ENCODE measurements at regions not wholly inside any gene's neighbourhood (a gene's known extent, or its start where the extent isn't known, plus 50 kb on each side); places are given as distances from the start of the nearest gene placed in this dataset.

DNA sequence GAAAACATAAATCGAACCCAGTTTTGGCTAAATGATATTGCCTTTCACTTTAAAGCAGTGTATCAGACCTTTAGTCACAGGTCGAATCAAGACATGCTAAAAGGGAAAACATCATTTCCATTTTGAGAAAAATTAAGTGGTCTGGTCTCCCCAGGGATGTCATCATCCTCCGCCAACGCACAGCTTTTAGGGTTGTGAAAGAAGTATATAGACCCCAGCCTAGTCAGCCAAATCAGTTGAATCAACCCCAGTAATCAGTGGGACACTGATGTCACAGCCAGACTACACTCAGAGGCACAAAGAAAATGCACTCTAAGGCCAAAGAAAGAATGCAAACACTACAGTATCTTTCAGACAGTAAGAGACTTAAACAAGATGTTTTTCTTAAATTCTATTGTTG is 187.4 kb downstream of the ZIC4 start:
- TF ChIP-seq POLR2AphosphoS5 (IDR thresholded peaks at IDR 0.05), result no peak
- TF ChIP-seq, protein P1, sequence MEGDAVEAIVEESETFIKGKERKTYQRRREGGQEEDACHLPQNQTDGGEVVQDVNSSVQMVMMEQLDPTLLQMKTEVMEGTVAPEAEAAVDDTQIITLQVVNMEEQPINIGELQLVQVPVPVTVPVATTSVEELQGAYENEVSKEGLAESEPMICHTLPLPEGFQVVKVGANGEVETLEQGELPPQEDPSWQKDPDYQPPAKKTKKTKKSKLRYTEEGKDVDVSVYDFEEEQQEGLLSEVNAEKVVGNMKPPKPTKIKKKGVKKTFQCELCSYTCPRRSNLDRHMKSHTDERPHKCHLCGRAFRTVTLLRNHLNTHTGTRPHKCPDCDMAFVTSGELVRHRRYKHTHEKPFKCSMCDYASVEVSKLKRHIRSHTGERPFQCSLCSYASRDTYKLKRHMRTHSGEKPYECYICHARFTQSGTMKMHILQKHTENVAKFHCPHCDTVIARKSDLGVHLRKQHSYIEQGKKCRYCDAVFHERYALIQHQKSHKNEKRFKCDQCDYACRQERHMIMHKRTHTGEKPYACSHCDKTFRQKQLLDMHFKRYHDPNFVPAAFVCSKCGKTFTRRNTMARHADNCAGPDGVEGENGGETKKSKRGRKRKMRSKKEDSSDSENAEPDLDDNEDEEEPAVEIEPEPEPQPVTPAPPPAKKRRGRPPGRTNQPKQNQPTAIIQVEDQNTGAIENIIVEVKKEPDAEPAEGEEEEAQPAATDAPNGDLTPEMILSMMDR (IDR thresholded peaks at IDR 0.05), result no peak
- DNase-seq, result no peak
- in situ Hi-C loops (cut with MboI; ENCODE audit: low pct_ligation_motif_present in 1 of 4, low pct_unique_long_range_greater_than_20kb in 1 of 4, low sequenced_read_pairs in 3 of 4), result no loop called here

DNA sequence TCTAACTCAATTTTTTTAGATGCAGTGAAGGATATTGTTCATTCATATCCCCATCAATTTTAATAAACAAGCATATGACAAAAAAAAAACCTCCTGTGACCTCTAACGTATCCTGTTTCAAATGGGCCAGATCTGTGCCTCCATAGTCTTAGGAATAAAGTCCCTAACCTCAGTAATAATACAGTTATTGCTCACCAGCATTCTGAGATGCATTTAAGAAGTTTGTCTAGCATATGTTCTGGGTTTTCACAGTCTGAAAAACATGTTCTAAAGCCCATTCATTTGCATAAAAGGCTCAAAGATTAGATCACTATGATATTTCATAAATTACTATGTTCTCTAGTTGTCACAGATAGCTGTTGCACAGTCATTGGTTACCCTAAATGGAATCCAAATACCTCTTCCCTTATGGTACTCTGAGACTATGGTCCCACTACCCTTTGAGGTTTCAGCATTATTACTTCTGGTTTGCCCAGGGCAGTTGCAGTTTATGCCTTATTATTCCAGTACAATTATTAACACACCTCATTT is 190.1 kb downstream of the ZIC4 start:
- in situ Hi-C loops (cut with MboI; ENCODE audit: low pct_ligation_motif_present in 1 of 4, low pct_unique_long_range_greater_than_20kb in 1 of 4, low sequenced_read_pairs in 3 of 4), result no loop called here
- Histone ChIP-seq H3K27me3 (no peaks in the 10 kb centered on the region), H3K4me1 (no peaks in the 10 kb centered on the region), H3K27ac (no peak overlapping the region), H3K4me3 (no peak overlapping the region), H3K36me3 (no peaks in the 10 kb centered on the region), H3K9me3 (no peaks in the 10 kb centered on the region)
- 68 to 70% methylated on average over 1 of the region's 1 CpG for WGBS, 2 donors (ENCODE audit: low coverage in 1 of 2)
- DNase-seq, result no peak
- TF ChIP-seq, protein P1 (IDR thresholded peaks at IDR 0.05), result no peak
- TF ChIP-seq POLR2A (IDR thresholded peaks at IDR 0.05) (no peak), POLR2AphosphoS5 (IDR thresholded peaks at IDR 0.05) (no peak), EP300 (IDR thresholded peaks at IDR 0.05; ENCODE audit: low read depth) (no peak)
- intact Hi-C loops (cut with DNase I; ENCODE audit: low total_unique reads), result no loop called here

More for the DNA sequence above, 187.4 kb downstream of the ZIC4 start:
- Histone ChIP-seq H3K27me3 (no peaks in the 10 kb centered on the region), H3K4me3 (no peak overlapping the region), H3K27ac (no peak overlapping the region), H3K4me1 (no peaks in the 10 kb centered on the region), H3K36me3 (no peaks in the 10 kb centered on the region), H3K9me3 (no peaks in the 10 kb centered on the region)
- 67 to 69% methylated on average over 3 to 4 of the region's 4 CpGs for WGBS, 2 donors (ENCODE audit: low coverage in 1 of 2)
- intact Hi-C loops (cut with DNase I; ENCODE audit: low total_unique reads), result no loop called here

DNA sequence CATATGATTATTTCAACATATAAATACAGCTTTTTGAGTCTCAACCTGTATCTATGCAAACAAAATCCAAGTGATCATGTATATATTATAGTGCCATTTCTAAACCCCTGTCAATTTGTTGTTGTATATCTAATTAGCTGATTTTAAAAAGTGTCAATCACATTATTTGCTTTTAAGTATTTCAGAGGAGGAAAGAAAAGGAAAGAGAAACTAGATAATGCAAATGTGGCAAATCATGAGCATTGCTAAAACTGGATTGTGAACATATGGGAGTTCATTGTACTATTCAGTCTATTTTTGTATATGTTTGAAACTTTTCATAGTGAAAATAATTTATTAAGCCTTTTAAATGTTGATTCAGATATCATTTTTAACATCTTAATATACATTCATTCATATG is 190.7 kb downstream of the ZIC4 start:
- no peaks in the 10 kb centered on the region for H3K9me3 ChIP-seq
- no peaks in the 10 kb centered on the region for H3K4me1 ChIP-seq
- intact Hi-C loops (cut with DNase I; ENCODE audit: low total_unique reads), result no loop called here
- in situ Hi-C loops (cut with MboI; ENCODE audit: low pct_ligation_motif_present in 1 of 4, low pct_unique_long_range_greater_than_20kb in 1 of 4, low sequenced_read_pairs in 3 of 4), result no loop called here
- H3K27ac ChIP-seq, result no peak overlapping the region
- H3K36me3 ChIP-seq, result no peaks in the 10 kb centered on the region
- no peaks in the 10 kb centered on the region for H3K27me3 ChIP-seq
- no peak overlapping the region for H3K4me3 ChIP-seq
- TF ChIP-seq POLR2AphosphoS5 (IDR thresholded peaks at IDR 0.05) (no peak), EP300 (IDR thresholded peaks at IDR 0.05; ENCODE audit: low read depth) (no peak), POLR2A (IDR thresholded peaks at IDR 0.05) (no peak)
- TF ChIP-seq, protein P1 (IDR thresholded peaks at IDR 0.05), result no peak
- no peak for DNase-seq

DNA sequence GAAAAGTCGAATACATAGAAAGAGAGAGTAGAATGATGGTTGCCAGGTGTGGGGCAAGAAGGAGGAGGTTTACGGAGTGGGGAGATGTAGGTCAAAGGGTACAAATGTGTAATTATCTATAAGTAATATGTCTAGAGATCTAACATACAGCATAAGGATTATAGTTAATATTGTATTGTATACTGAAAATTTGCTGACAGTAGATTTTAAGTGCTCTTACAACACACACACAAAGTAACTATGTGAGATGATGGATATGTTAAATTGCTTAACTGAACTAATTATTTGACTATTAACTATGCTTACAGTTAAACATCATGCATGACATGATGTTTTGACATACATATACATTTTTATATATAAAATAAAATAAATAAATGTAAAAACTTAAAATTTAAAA is 192.7 kb downstream of the ZIC4 start:
- TF ChIP-seq POLR2AphosphoS5 (IDR thresholded peaks at IDR 0.05) (no peak), EP300 (IDR thresholded peaks at IDR 0.05; ENCODE audit: low read depth) (no peak), POLR2A (IDR thresholded peaks at IDR 0.05) (no peak)
- TF ChIP-seq, protein P1 (IDR thresholded peaks at IDR 0.05), result no peak
- intact Hi-C loops (cut with DNase I; ENCODE audit: low total_unique reads) (no loop called here), in situ Hi-C loops (cut with MboI; ENCODE audit: low pct_ligation_motif_present in 1 of 4, low pct_unique_long_range_greater_than_20kb in 1 of 4, low sequenced_read_pairs in 3 of 4) (no loop called here)
- 79 to 97% methylated on average over 2 of the region's 2 CpGs for WGBS, 2 donors (ENCODE audit: low coverage in 1 of 2)
- Histone ChIP-seq H3K36me3 (no peaks in the 10 kb centered on the region), H3K27me3 (no peaks in the 10 kb centered on the region), H3K27ac (no peak overlapping the region), H3K4me1 (no peaks in the 10 kb centered on the region), H3K9me3 (no peaks in the 10 kb centered on the region), H3K4me3 (no peak overlapping the region)
- no peak for DNase-seq
